HepG2 (cell line): ENCODE measurements at regions not wholly inside any gene's neighbourhood (a gene's known extent, or its start where the extent isn't known, plus 50 kb on each side); places are given as distances from the start of the nearest gene placed in this dataset.

ENCODE experiments used
- ATF3 ChIP-seq: sonication (generic); formaldehyde crosslinking; IDR thresholded peaks from 2 replicates; pipeline ENCODE4 v1.4.0; 2020; ENCODE audit warnings: missing genetic modification reagents
- CAMTA2 ChIP-seq: sonication (generic); formaldehyde crosslinking; IDR thresholded peaks from 2 replicates; pipeline ENCODE4 v1.4.0; 2020; ENCODE audit warnings: mild to moderate bottlenecking, missing genetic modification reagents, borderline replicate concordance
- CTCF ChIP-seq: sonication (generic); formaldehyde crosslinking; IDR thresholded peaks from 2 replicates; pipeline ENCODE4 v1.5.0; 2020; ENCODE audit warnings: mild to moderate bottlenecking, missing genetic modification reagents, moderate library complexity
- E2F5 ChIP-seq: sonication (generic); formaldehyde crosslinking; conservative IDR thresholded peaks from 2 replicates; pipeline ENCODE4 v1.4.0; 2020; ENCODE audit warnings: missing genetic modification reagents
- TAF1 ChIP-seq: sonication (generic); formaldehyde crosslinking; IDR thresholded peaks from 2 replicates; pipeline ENCODE4 v1.4.0; 2020; ENCODE audit warnings: missing genetic modification reagents
- ZNF263 ChIP-seq: sonication (generic); formaldehyde crosslinking; IDR thresholded peaks from 2 replicates; pipeline ENCODE4 v1.4.0; 2020; ENCODE audit warnings: missing genetic modification reagents
- ZNF546 ChIP-seq: sonication (generic); formaldehyde crosslinking; conservative IDR thresholded peaks from 2 replicates; pipeline ENCODE4 v1.8.1; 2023; ENCODE audit warnings: mild to moderate bottlenecking, missing genetic modification reagents
- ZNF710 ChIP-seq: sonication (generic); formaldehyde crosslinking; IDR thresholded peaks from 2 replicates; pipeline ENCODE4 v1.5.0; 2020; ENCODE audit warnings: mild to moderate bottlenecking, missing genetic modification reagents, borderline replicate concordance

- TF ChIP-seq CTCF (CRISPR knock-in tag) (no peak), TAF1 (CRISPR knock-in tag) (no peak), E2F5 (CRISPR knock-in tag) (no peak), ZNF546 (CRISPR knock-in tag) (no peak), CAMTA2 (CRISPR knock-in tag) (no peak), ZNF263 (no peak), ATF3 (CRISPR knock-in tag) (no peak), ZNF710 (no peak)
These were observed 207.9 kb downstream of the BTG1 start for GRCh38 chr12:91937706-91938105.
